ENCODE measurements at regions not wholly inside any gene's neighbourhood (a gene's known extent, or its start where the extent isn't known, plus 50 kb on each side); places are given as distances from the start of the nearest gene placed in this dataset.
"Not testable (repeated sequence)": the region's sequence is repeated elsewhere in the genome, so short reads cannot be mapped to it uniquely, and the experiment has no call there.

DNA sequence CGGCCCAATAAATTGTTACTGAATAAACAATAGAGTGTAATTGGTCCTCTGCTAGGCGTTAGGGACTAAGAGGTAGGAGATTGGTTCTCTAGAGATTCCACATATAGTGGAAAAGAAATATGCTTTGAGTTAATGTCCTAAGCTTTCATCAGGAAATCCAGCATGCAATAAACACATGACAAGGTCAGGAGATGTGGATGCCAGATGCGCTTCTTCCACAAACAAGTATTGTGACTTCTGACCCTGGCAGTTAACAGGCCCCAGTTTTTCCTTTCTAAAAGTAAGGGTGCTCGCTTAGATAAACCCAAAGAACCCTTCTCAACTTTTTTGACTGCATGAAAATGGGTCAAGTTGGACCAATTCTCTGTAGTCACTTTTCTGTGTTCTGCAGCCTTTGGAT is 146.5 kb upstream of the SOX21 start:
- H3K4me3 ChIP-seq (replicated peaks in 1 of 2; ENCODE audit: low read depth in 2 of 2, low read length in 2 of 2): no peak overlapping the region
- peak in 1 of 2 donors; percentile 0 for DNase-seq (ENCODE audit: low read depth in 2 of 2)
- TF ChIP-seq, protein P1, sequence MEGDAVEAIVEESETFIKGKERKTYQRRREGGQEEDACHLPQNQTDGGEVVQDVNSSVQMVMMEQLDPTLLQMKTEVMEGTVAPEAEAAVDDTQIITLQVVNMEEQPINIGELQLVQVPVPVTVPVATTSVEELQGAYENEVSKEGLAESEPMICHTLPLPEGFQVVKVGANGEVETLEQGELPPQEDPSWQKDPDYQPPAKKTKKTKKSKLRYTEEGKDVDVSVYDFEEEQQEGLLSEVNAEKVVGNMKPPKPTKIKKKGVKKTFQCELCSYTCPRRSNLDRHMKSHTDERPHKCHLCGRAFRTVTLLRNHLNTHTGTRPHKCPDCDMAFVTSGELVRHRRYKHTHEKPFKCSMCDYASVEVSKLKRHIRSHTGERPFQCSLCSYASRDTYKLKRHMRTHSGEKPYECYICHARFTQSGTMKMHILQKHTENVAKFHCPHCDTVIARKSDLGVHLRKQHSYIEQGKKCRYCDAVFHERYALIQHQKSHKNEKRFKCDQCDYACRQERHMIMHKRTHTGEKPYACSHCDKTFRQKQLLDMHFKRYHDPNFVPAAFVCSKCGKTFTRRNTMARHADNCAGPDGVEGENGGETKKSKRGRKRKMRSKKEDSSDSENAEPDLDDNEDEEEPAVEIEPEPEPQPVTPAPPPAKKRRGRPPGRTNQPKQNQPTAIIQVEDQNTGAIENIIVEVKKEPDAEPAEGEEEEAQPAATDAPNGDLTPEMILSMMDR (IDR thresholded peaks at IDR 0.05; ENCODE audit: low read depth, low read length): no peak

DNA sequence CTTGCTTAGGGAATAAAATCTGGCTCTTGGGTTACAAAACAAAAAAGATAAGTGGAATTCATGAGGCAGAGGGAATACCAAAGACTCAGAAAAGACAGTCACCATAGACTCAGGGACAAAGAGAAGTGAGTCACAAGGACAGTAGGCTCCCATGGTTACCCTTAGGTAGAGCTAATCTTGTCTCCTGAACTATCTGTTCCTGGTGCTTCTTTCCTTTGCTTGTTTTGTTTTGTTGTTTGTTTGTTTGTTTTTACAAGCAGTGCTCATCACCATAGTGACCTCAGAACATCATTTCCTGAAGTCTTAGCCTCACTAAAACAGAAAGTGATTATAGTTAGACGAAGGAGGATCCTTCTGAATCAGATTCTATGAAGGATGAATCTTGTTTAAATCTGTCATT is 142.3 kb upstream of the SOX21 start:
- DNase-seq (ENCODE audit: low read depth in 2 of 2): no peak
- no peak overlapping the region for H3K4me3 ChIP-seq (replicated peaks in 1 of 2; ENCODE audit: low read depth in 2 of 2, low read length in 2 of 2)
- TF ChIP-seq, protein P1 (IDR thresholded peaks at IDR 0.05; ENCODE audit: low read depth, low read length): no peak

DNA sequence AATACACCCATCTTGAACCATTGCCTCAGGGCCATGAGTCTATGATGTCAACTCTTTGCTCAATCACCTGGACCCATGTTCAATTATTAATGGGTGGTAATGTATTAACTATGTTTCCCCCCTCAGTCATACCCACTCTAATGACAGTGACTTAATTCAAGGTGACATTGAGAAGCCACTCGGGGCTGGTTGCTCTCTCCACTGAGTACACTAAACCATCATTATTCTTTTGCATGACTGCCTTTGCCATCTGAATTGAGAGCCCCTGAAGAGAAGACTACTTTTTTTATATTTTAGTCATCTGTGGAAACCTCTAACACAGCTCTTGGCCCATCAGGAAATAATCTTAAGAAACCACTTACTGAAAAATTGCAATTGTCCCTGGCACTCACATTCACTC is 139.2 kb upstream of the SOX21 start:
- TF ChIP-seq, protein P1 (IDR thresholded peaks at IDR 0.05; ENCODE audit: low read depth, low read length): no peak
- DNase-seq (ENCODE audit: low read depth in 2 of 2): no peak
- no peak overlapping the region for H3K4me3 ChIP-seq (replicated peaks in 1 of 2; ENCODE audit: low read depth in 2 of 2, low read length in 2 of 2)

DNA sequence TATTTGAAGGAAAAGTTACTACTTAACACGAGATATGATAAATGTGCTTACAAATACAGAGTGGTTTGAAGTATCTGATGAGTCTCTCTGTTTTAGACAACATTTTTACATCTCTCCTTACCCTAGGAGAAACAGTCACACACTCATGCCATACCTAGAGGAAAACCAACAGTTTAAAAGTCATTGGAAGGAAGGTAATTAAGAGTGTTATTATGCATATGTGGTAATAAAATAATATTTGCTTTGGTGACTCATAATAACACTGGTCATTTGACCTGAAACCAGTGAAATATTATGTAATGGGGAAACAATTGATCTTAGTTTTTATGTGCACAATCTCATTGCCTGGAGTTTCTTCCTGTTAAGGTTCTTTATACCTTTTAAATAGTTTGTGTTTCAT is 136.9 kb upstream of the SOX21 start:
- DNase-seq (ENCODE audit: low read depth in 2 of 2): peak in 1 of 2 donors; percentile 8
- no peak overlapping the region for H3K4me3 ChIP-seq (replicated peaks in 1 of 2; ENCODE audit: low read depth in 2 of 2, low read length in 2 of 2)
- TF ChIP-seq, protein P1 (IDR thresholded peaks at IDR 0.05; ENCODE audit: low read depth, low read length): no peak

DNA sequence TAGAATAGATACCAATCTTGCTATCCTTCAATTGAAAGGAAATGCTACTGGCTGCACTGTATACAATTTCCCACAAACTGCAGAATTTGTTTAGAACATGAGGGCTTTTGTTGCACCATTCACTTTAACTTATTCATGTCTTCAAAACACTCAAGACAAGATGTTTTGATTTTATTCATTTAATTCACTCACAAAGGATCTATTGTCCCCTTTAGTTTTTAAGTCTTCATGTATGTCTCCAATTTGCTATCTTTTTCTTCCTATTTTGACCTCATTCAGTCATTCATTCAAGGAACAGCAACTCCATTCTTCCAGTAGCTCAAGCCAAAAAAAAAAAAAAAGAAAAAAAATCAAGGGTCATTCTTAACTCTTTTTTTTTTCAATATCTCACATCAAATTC is 130.6 kb upstream of the SOX21 start:
- no peak overlapping the region for H3K4me3 ChIP-seq (replicated peaks in 1 of 2; ENCODE audit: low read depth in 2 of 2, low read length in 2 of 2)
- no peak for DNase-seq (ENCODE audit: low read depth in 2 of 2)
- TF ChIP-seq, protein P1 (IDR thresholded peaks at IDR 0.05; ENCODE audit: low read depth, low read length): no peak

DNA sequence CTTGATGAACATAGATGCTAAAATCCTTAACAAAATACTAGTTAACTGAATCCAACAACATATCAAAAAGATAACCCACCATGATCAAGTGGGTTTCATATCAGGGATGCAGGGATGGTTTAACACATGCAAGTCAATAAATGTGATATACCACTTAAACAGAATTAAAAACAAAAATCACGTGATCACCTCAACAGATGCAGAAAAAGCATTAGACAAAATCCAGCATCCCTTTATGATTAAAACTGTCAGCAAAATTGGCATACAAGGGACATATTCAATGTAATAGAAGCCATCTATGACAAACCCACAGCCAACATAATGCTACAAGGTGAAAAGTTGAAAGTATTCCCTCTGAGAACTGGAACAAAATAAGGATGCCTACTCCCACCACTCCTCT is 124.7 kb upstream of the SOX21 start:
- H3K4me3 ChIP-seq (replicated peaks in 1 of 2; ENCODE audit: low read depth in 2 of 2, low read length in 2 of 2): not testable (repeated sequence)

DNA sequence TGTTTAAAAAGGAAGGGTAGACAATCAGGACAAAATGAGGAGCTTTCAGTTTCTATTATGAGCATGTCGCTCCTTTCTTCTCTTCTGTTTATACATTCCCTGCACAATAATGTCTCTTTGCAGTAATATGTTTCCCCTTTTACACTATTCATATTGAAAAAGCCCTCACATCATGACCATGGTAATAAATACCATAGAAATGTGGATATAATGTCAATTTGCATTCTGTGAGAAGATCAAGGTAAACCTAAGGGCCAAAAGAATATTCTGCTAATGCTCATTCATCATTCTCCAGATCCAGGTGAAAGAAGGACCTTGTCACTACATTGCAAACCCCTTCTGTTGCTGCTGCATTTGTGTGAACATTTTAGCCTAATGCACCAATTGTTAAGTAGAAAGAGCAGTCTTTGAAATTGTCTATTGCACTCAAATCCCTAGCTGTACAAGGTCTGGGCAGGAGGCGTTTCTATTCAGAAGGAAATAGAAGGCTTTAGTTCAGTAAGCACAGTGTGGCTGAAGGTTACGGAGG is 117.6 kb upstream of the SOX21 start:
- no peak for DNase-seq (ENCODE audit: low read depth in 2 of 2)
- TF ChIP-seq, protein P1 (IDR thresholded peaks at IDR 0.05; ENCODE audit: low read depth, low read length): no peak
- no peak overlapping the region for H3K4me3 ChIP-seq (replicated peaks in 1 of 2; ENCODE audit: low read depth in 2 of 2, low read length in 2 of 2)

More for the DNA sequence above, 124.7 kb upstream of the SOX21 start:
- not testable (repeated sequence) for DNase-seq (ENCODE audit: low read depth in 2 of 2)
